KBM-7 (cell line): ENCODE measurements at regions not wholly inside any gene's neighbourhood (a gene's known extent, or its start where the extent isn't known, plus 50 kb on each side); places are given as distances from the start of the nearest gene placed in this dataset.

Experiments
- DNase-seq: peaks from one replicate; pipeline ENCODE4 v3.0.0-alpha.2; 2015
- in situ Hi-C: fragments of 300-500 bp; cut with MboI; formaldehyde crosslinking; loops from 2 replicates; pipeline ENCODE4 v1.14.3; 2020; ENCODE audit warnings: low sequenced_read_pairs, low pct_unique_long_range_greater_than_20kb, mixed read lengths

DNA sequence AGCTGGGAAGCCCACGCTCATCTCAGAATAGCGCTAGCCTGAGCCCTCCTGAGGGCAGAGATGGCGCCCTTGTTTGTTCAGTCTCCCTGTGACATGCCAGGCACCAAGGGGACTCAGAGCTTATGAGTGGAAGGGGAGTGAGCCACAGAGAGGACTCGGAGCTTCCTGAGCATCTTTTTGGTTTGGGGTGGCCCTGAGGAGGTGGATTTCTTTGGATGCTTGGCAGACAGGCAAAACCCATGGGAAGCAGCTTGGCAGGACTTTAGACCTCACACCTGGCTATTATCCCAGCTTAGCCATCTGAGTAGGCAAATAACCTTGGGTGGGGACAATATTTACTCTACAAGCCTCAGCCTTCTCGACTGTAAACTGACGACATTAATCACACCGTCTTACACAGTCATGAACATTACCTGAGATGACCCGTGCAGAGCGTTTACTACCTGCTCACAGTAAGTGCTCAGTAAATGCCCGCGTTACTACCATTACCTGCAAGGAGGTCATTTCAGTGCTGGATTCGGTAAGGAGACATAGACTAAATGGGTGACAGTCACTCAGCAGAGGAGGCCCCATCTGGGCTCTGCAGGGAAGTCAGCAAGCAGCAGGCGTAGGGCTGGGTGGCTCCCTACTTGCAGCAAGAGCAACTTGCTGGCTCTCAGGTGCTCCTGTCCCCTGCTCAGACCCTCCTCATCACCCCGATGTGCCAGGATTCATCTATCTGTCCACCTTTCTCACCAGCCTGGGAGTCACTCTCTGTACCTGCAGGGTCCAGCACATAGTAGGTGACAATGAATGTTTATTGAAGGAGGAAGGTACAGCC lies 54.9 kb downstream of the KLHDC7A start:
- DNase-seq: no peak
- in situ Hi-C loops: no loop called here

DNA sequence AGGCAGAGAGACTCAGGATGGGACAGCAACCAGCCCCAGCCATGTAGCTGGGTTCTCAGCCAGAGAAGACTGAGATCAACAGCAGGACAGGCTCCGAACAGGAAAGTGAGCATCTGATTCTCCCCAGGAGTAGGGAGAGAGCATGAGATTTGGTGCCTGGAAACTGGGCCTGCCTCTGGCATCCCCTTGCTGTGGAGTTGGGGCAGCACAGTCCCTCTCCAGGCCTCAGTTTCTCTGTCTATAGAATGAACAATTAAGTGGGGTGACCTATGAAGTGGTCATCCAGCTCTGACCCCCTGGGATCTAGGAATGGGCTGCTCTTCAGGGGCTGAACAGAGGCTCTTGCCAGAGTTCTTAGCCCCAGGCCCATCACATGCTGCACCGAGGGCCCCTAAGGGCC lies 55.6 kb downstream of the KLHDC7A start:
- DNase-seq: no peak
- in situ Hi-C loops: no loop called here

DNA sequence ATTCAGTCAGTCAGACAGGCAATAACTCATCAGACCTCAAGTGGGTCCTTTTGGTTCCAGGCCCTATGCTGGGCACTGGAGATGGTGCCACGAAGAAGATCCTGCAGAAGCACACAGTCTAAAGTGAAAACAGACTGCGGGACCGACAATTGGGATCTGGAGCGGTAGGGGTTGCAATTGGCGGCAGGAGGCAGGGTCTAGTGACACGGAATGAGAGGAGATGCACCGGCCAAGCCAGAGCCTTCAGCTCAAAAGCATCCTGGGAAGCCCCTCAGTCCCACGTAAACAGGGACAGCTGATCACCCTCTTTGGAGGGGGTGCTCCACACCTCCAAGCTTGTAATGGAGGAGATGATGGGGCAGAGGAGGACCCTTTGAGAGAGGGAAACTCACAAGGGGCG lies 56.2 kb downstream of the KLHDC7A start:
- no peak for DNase-seq
- in situ Hi-C loops: no loop called here

DNA sequence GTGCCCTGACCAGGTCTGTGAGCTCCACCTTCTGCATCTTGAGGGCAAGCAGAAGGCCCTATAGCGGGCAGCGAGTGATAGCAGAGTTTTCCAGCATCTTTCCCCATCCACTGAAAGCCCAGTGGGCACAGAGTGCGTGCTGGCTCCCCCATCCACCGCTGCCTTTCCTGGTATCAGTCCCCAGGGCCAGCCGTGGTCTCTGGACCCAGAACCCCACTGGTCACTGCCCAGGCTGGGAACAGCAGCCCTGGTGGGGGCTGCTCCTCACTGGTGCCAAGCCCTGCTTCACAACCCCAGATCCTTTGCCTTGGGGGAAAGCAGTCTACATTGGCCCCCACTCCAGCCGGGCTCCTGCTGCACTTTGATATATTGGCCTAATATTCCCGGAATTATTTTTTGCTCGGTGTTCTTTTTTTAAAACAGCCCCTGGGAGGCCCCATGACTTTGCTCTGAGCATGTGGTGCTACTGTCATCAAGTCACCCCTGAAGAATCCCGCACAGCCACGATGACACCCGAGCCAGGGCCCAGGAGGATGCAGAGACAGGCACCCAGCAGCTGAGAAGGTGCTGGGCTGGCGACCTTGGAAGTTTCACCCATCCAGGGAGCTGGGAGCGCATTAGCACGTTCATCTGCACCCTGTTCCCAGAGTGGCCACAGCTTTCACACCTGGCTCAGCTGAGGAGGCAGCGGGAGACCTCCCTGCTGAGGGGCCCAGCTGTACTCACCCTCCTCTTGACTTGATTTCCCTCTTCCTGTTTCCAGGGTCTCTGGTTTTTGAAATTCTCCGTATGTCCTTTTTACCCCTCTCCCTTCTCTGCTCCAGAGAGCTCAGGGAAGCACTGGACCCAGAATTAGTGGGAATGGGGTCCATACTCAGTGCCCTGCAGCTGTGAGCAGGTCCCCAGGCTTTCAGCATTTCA lies 56.9 kb downstream of the KLHDC7A start:
- in situ Hi-C loops: no loop called here
- no peak for DNase-seq

DNA sequence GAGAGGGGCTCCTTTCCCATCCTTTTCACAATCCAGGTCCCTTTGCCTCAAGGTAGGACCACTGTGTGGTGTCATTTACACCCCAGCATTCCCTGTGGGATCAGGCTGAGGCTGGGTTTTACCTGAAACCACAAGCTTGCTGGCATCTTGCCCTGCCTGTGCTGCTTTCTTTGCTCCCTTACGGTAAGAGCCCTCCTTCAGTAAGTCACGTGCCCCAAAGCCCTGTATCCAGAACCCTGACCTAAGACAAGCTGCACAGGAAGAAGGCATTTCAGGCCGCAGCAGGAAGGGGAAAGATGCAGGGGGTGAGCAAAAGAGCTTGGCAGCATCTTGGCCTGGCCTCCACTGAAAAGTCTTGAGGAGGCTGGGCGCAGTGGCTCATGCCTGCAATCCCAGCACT lies 58.4 kb downstream of the KLHDC7A start:
- in situ Hi-C loops: no loop called here
- DNase-seq: no peak

DNA sequence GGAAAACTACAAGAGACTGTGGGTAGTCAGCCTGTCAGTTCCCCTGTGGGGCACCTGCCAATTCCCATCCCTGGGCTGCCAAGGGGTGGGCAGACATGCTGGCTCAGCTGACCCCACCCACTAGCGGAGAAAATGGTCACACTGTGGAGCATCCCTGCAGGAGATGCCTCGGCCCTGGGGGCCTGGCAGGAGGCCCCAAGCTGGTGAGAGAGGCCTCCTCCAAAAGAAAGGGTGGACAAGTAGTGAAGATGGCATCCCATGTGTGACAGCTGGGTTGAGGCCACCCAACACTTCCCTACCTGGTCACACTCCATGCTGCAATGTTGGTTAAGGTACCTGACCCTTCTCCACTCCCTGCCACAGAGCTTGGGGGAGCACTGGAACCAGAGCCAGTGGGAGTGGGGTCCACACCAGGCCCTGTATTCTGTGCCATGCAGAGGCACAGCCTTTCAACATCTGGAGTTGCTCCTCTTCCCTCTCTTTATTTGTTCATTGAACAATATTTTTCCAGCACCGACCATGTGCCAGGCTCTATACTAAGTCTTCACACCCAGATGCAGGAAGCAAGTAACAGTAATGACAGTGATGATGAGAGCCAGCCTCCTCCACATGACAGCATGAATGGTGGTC lies 59.5 kb downstream of the KLHDC7A start:
- in situ Hi-C loops: no loop called here

DNA sequence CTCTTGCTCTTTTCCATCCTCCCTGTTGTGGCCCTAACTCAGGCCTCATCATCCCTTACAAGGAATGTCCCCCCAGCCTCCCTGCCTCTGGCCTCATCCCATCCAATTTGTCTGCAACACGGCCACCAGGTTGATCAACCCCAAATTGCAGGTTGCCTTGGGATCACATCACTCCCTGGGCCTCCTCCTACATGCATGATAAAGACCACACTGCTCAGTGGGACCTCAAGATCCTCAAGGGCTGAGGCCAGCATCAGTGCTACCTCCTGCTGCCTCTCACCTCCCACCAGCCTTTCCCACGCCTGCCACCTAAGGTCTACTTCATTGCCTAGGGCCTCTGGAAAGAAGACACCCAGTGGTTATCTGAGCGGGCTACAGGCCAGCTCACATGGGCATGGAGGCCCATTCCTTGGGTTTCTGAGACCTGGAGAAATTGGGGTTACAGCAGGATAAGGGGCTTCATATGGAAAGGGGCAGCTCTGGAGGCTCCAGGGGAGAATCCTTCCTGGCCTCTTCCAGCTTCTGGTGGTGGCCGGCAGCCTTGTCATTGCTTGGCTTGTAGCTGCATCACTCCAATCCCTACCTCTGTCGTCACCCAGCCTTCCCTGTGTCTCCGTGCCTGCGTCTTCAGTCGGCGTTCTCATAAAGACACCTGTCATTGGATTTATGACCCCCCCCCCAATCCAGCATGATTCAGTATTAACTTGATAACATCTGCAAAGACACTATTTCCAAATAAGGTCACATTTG lies 60.5 kb downstream of the KLHDC7A start:
- no peak for DNase-seq
- in situ Hi-C loops: no loop called here

More for the DNA sequence above, 59.5 kb downstream of the KLHDC7A start:
- no peak for DNase-seq

DNA sequence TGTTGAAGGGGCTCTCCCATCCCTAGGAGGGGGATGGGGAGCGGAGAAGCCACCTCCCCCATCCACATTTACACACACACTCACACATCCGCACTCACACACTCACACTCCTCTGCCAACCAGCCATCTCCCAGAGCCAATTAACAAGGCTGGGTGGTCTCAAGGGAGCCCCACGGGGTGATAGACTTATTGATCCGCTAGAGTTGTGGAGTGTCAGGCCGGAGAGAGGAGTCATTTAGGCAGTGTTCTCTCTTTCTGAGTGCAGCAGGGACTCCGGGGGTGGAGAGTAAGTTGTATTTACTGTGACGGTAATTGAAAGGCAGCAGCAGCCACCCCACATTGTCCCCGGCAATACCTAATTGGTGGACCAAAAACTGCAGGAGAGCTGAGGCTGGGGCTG lies 61.6 kb downstream of the KLHDC7A start:
- no peak for DNase-seq
- in situ Hi-C loops: no loop called here

DNA sequence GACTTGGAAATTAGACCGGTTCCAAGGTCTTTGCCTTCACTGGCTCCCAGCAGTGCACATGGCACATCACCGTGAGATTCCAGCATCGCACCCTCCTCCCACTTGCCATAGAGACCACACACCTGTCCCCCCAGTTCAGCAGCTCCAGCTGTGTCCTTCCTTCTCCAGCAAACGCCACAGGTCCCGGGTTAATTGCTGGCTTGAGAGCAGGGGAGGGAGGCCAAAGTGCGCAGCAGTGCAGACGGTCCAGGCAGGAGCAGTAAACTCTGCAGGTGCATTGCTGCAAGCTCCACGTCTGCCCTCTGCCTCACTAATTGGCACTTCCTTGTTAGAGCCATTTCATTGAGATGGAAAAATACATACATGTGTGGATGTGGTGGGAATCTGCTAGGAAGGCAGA lies 65.3 kb downstream of the KLHDC7A start:
- DNase-seq: no peak
- in situ Hi-C loops: no loop called here

DNA sequence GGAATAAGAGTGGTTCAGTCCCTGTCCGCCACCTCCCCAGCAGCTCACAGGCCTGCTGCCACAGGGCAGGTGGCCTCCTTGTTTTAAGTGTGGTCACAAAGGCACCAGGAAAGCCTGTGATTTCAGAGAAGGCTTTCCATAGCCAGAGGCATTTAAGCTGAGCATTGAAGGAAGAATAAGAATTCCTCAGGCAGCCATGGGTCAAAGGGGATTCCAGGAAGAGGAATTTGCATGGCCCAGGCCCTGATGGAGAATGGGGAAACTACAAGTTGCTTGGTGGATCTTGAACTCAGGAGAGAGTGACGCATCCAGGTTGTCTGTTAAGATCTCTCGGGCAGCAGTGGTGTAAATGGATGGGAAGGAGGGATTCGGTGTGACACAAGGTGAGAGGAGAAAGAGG lies 66.7 kb downstream of the KLHDC7A start:
- in situ Hi-C loops: no loop called here
- DNase-seq: no peak

DNA sequence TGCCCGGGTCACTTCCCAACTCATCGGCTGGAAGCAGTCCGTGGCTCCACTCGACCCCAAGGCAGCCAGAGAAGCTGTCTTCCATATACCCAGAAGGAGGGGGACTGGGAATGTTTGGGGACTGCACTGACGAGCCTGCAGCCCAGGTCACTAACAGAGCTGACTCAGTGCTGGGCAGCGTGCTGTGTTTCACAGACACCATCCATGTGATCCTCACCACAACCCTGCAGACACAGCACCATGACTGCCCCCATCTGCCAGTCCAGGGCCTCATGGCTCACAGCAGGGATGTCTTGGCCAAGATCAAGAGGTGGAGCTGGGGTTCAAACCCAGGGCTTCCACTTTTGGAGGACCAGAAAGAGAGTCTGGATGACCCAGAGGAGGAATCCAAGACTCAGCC lies 67.9 kb downstream of the KLHDC7A start:
- in situ Hi-C loops: no loop called here
- no peak for DNase-seq

DNA sequence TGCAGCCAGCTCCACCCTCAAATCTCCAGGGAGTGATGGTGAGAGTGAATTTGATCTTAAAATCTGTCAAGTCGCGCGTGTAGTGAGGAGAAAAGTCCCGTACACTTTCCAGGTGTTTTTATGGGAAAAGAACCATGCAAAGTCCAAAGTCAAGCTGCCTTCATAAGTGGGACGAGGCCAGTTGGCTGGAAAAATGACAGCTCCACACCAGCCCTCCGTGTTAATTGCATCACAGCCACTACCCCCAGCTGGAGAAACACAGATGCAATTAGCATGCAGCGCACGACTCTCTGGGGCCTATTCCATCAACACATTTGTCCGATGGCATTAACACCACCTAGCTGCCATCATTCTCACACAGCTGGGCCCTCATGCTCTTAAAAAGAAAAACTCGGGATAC lies 68.4 kb downstream of the KLHDC7A start:
- in situ Hi-C loops: no loop called here
- no peak for DNase-seq

DNA sequence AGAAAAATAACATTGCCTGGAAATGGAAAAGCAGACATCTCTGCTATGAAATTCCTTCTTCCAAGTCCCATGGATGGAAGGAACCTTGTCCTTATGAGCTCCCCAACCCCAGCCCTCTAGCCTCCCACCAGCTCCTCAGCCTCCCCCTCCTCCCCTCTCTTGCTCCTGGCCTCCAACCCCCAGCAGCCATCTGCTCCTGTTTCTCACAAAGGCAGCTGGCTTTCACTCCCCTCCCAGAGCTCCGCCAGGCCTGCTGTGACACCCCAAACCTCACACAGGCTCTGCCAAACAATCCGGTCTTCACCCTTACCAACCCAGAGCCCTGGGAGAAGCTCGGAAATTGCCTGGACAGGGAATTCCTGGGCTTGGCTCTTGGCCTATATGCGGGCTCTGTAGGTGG lies 69.2 kb downstream of the KLHDC7A start:
- DNase-seq: no peak
- in situ Hi-C loops: no loop called here

DNA sequence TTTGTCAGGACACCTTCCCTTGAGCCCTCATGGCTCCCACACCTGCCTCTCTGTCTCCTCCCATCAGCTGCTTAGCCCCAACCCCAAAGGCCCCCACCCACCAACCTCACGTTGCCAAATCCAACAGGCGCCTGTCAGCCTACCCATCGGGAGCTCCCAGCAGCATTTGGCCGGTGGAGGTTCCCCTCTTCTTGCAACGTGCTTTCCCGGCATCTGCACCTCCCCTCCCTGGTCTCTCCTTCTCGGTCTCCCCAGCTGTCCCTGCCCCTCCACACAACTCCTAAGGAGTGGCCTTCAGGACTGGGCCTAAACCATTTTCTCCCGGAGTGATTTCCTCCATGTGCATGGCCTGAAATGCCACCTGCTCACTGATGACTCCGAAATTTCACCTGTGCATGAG lies 71.9 kb downstream of the KLHDC7A start:
- in situ Hi-C loops: no loop called here
- no peak for DNase-seq

DNA sequence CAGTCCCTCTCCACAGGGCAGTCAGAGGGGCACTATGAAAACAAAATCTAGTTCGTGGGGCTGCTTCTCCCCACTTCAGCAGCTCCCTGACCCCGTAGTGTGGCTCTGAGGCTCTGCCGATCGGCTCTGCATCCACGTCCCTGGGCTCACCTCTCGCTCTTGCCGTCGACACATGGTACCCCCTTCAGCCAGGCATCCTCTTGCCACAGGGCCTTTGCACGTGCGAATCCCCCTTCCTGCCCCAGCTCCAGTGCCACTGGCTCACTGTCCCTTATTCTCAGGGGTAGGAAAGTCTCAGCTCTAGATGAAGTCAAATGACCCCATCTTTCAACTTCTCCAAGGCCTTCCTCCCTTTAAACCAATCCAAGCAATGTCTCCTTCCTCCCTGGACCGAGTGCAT lies 72.7 kb downstream of the KLHDC7A start:
- in situ Hi-C loops: no loop called here

DNA sequence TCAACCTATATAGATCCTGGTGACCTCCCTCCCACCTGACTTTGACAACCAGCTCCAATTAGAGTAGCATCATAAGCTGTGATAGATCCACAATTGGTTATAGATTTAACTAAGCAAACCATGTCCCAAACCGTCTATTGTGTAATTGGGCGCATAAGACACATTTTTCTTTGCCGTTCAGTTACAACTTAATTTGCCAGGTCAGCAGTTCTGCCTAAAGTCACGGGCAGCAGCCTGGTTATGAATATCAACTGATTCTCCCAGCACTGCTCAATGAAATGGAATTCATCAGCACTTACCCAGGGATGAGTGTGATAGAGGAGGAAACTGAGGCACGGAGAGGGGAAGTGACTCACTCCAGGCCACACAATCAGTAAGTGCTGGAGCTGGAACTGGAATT lies 73.4 kb downstream of the KLHDC7A start:
- DNase-seq: no peak
- in situ Hi-C loops: no loop called here

More for the DNA sequence above, 72.7 kb downstream of the KLHDC7A start:
- DNase-seq: no peak

DNA sequence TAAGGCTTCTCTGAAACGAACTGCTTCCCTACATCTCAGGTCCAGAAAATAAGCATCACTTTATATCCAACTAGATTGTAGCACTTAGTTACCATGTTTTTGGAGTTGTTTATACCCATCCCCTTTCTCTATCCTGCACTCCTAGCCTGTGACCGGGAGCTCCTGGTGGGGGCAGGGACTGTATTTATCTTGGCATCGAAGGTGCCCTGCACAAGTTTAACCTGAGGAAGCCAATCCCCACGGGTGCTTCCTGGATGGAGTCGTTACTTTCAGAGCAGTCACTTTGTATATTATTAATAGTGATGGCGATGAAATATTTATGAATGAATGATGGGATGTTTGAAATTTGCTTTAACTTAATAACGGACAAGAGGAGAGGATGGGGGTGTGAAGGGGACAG lies 73.9 kb downstream of the KLHDC7A start:
- in situ Hi-C loops: no loop called here
- no peak for DNase-seq

DNA sequence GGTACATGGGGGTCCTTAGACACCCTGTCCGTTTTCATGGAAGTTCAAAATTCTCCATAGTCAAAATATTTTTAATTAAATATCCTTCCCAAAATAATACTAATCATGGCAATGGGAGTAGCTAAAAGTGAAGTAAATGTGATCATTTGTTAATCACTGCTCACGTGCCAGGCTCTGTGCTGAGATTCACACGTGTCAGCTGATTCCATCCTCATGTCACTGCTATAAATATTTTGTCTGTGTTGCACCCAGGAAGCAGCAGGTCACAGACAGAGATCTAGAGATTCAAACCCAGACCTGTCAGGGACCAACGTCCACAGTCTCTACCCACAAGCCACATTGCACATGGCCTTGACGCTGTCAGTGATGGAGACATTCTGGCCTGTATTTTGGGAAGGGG lies 74.3 kb downstream of the KLHDC7A start:
- DNase-seq: no peak
- in situ Hi-C loops: no loop called here

DNA sequence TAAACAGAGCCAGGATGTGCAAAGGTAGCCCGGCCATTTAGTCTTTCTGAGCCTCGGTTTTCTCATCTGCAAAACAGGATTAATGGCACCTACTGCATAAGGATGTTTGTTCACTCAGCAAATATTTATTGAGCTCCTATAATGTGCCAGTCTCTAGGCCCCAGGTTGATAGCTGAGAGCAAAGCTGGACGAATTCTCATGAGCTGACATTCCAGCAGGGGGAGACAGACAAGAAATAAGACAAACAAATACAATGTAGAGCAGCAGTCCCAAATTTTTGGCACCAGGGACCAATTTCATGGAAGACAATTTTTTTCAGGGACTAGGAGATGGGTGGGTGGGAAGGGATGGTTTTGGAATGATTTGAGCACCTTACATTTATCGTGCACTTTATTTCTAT lies 74.3 kb upstream of the PAX7 start:
- in situ Hi-C loops: no loop called here
- peak; percentile 17 for DNase-seq
